ENCODE measurements at regions not wholly inside any gene's neighbourhood (a gene's known extent, or its start where the extent isn't known, plus 50 kb on each side); places are given as distances from the start of the nearest gene placed in this dataset.

DNA sequence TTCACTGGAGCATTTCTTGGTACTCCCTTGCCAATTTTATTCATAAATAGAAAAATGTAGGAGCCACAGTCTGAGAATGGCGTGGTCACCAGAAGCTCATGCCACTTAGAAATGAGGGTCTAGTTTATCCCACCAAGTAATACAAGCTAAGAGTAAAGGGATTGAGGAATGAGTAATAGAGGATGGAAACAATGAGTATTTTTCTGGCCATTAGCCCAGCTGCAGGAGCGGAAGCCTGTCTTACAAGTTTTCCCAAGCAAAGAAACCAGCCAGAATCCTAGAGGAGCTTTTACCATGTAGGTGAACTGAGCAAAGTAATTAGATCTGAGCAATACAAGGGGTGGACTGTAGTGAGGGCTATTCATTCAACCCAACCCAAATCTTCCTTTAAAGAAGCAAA, 160.7 kb upstream of the NPY2R start:
- TF ChIP-seq, protein P1, sequence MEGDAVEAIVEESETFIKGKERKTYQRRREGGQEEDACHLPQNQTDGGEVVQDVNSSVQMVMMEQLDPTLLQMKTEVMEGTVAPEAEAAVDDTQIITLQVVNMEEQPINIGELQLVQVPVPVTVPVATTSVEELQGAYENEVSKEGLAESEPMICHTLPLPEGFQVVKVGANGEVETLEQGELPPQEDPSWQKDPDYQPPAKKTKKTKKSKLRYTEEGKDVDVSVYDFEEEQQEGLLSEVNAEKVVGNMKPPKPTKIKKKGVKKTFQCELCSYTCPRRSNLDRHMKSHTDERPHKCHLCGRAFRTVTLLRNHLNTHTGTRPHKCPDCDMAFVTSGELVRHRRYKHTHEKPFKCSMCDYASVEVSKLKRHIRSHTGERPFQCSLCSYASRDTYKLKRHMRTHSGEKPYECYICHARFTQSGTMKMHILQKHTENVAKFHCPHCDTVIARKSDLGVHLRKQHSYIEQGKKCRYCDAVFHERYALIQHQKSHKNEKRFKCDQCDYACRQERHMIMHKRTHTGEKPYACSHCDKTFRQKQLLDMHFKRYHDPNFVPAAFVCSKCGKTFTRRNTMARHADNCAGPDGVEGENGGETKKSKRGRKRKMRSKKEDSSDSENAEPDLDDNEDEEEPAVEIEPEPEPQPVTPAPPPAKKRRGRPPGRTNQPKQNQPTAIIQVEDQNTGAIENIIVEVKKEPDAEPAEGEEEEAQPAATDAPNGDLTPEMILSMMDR (IDR thresholded peaks at IDR 0.05; ENCODE audit: poor library complexity, severe bottlenecking): no peak
- no peak for TF ChIP-seq RAD21 (conservative IDR thresholded peaks at IDR 0.05)
- TF ChIP-seq REST (IDR thresholded peaks at IDR 0.05; ENCODE audit: borderline replicate concordance): no peak
- TF ChIP-seq POLR2AphosphoS5 (IDR thresholded peaks at IDR 0.05): no peak
- TF ChIP-seq EP300 (conservative IDR thresholded peaks at IDR 0.05; ENCODE audit: poor library complexity, severe bottlenecking): no peak
